ENCODE measurements at regions not wholly inside any gene's neighbourhood (a gene's known extent, or its start where the extent isn't known, plus 50 kb on each side); places are given as distances from the start of the nearest gene placed in this dataset.

DNA sequence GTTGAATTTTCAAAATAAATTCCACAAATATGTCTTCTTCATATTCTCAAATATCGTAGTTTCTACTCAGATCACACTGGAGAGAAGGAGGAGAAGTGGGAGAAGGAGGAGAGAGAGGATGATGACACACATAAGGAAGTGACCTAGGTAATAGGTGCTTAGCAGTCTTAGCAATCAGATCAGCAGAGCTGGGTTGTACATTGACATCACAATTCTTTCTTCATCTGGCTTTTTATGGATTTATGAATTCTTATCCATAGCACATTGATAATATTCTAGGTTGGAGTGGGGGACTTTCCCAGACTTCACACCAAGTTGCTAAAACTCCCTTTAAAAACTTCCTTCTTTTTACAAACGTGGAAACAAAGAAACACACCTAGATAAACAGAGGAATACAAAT, 86.9 kb downstream of the FGF9 start:
- no peak for DNase-seq (ENCODE audit: low read depth)

DNA sequence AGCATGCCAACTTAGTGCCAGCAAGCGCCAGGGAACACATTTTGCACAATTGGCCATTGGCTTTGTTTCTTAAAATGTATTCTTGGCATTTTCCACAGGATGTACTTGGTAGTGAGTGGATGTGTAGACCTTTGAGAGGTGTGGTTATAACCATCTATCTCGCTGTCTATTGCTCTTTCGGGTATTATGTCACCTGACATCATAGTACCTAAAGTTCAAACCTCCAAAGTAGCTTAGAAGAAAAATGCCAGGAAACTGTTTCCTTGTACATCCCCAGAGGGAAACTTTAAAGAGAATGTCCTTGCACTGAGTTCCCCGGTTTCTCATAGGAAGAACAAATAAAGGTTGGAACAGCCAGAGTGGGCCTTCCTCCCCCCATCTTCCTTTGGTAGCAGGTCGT, 87.6 kb downstream of the FGF9 start:
- no peak for DNase-seq (ENCODE audit: low read depth)

DNA sequence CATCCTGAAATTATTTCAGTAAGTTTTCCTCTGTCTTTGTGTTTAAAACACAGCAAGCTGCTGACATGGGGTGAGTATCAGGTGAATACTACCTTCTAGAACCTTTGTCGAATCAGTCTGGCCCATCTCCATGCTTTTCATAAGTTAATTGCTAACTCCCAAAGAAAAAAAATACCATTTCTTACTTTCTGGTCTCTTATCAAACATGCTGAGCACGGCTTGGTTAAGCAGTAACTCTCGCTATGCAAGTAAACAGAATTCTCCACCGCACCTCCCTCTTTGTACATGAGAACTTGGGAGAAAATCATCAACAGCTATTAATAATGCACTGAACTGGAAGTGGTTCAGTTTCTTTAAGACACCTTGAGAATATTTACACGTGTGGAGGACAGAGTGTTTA, 88.6 kb downstream of the FGF9 start:
- DNase-seq (ENCODE audit: low read depth): no peak

DNA sequence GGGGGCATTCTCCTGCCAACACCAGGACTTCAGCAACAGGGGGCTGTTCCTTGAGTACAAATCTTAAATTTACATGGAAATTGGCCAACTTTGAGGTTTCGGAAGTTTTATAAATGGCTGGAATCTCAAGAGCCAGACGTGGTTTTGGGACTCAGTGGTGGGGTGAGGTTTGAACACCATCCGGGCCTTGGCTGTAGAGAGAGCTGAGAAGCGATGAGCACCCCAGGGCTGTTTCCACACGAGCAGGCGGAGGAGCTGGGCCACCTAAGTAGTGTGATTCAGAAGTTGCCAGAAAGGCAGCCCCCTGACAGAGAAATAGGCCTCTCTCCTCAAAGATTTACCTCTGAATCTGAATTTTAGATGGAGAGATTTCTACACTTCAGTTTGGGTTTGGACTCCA, 89.0 kb downstream of the FGF9 start:
- no peak for DNase-seq (ENCODE audit: low read depth)

DNA sequence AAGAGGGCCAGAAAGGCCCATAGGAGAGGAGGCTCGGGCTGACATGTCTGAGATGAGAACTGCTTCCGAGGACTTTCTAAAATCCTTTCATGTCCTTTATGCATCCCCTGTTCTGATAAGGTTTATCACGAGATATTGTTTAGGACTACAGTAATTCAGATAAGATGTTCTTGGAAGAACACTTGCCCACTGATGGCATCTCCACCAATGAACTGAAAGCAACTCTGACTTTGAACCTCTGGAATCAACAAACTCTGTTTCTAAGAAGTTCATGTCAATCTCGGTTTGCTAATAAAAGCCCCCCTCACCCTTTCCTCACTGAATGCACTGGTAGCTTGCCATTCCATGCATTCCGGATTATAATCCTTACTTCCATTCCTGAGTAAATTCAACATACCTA, 90.9 kb downstream of the FGF9 start:
- no peak for DNase-seq (ENCODE audit: low read depth)

DNA sequence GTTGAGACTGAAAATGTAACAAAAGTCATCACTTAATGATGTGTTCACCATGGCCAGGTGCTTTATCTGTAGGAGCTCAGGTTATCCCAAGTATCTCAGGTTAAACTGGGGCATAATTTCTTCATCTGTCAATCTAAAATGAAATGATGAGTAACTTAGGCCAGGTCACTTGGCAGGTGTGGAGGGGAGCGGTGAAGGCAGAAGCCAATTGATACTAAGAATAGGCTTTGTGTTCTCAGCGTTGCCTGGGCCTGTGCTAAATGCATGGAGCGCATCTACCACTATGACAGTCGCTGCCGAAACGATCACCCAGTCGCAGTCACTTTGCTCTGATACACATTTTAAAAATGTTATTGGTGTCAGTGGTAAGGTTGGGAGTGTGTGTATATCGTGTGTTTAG, 91.6 kb downstream of the FGF9 start:
- DNase-seq (ENCODE audit: low read depth): no peak

DNA sequence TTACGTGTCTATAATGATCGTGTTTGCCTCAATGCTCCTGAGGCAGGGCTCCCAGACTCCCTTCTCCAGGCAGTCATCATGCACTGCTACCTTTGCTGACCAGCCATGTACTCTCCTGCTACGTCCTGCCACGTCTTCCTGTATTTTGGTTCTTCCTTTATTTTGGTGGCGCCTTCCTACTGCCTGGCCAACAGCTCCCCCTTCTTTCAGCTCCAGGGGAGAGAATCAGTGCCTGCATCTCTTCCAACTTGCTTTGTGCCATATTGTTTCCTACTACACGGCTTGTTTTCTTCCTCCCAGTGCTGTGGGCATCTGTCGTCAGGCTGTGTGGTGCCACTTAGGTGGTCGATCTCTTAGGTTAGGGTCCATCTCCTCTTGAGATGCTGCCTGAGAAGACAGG, 96.2 kb downstream of the FGF9 start:
- no peak for DNase-seq (ENCODE audit: low read depth)

DNA sequence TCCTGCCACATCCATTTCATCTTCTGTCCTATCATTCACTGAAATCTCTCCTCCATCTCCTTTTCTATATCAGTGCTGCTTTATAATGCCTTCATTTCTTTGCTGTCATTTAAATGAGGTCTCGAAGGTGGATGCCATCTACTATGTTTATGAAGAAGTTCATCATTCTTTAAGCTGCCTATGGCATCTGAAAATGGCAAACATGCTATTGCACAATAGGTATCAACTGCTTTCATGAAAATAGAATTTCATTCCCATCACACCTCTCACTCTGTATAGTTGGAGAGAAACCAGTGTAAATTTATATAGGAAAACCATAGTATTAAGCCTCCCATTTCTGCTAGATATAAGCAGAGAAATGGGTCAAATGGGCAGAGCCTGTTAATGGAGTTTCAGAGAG, 100.2 kb downstream of the FGF9 start:
- DNase-seq (ENCODE audit: low read depth): no peak

DNA sequence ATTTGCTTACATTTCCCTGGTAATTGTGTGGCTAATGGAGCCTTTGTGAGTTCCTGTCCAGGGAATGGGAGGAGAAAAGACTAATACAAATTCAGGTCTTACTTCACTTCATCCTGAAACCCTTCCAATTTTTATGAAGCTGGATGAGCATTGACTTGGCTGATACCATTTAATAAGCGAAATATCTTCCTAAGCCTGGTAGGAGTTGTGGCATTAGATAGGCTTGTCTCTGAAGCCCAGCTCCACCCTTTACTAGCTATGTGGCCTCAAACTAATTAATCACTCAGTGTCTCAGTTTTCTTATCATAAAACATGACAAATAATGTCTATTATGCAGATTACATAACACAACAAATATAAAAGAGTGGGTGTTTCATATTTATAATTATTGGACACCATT, 106.3 kb downstream of the FGF9 start:
- no peak for DNase-seq (ENCODE audit: low read depth)

DNA sequence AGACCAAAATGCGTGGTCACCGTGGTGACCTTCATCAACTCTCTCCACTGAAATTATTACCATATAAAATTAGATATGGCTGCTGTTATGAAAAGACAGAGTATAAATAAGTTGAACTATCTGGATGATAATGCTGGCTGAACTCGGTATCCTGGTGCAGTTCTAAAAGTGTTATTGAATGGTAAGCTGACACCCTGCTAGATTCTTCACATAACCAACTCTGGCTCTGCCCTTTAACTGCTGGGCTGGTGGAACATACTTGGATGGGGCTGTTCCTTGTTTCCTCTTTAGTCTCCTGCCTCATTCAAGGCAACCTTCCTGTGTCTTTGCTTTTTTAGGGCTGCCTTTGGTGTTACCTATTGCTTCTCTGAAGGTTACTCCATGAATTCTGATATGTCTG, 106.9 kb downstream of the FGF9 start:
- DNase-seq (ENCODE audit: low read depth): no peak

DNA sequence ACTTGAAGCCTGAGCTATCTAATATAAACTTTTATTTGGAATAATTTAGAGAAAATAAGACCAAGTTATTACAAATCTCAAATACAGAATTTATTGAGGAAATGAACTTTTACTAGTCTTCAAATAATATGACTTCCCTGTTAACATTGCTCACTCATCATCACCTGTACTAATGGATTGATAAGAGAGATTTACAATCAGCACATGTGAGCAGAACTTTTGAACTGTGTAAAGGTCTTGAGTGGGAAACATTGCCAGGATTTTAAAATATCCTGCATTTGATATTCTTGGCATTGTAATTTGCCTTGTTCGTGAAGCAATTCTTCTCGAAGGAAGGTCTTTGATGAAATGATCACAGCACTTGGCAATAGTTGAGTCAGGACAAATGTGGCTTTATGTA, 111.9 kb downstream of the FGF9 start:
- DNase-seq (ENCODE audit: low read depth): no peak

DNA sequence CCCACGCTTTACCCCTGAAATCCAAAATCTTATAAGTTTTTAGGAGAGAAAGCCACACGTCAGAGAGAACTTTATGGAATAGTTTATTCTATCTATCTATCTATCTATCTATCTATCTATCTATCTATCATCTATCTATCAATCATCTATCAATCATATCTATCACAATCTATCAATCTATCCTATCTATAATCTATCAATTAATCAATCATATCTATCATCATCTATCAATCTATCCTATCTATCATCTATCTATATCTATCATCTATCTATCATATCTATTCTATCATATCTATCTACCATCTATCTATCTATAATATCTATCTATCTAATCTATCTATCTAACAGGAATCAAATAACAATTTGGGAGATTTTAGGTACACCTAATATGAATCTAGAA, 115.1 kb downstream of the FGF9 start:
- DNase-seq (ENCODE audit: low read depth): no peak

DNA sequence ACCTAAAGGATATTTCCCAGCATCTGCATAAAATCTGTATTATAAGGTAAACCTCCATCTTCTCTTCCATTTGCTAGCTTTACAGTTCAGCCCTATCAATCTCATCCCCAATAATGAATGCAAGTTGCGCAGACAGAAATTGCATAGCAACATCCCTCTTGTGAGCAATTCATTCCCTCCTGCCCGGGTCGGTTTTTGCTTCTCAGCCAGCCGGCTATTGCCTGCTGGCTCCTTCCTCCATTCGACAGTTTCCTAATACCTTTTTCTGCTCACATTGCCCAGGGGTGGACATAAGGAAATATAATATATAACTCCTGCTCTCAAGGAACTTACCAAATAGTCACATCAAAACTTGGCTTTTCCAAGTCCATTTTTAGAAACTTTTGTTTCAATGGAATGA, 125.2 kb downstream of the FGF9 start:
- no peak for DNase-seq (ENCODE audit: low read depth)

DNA sequence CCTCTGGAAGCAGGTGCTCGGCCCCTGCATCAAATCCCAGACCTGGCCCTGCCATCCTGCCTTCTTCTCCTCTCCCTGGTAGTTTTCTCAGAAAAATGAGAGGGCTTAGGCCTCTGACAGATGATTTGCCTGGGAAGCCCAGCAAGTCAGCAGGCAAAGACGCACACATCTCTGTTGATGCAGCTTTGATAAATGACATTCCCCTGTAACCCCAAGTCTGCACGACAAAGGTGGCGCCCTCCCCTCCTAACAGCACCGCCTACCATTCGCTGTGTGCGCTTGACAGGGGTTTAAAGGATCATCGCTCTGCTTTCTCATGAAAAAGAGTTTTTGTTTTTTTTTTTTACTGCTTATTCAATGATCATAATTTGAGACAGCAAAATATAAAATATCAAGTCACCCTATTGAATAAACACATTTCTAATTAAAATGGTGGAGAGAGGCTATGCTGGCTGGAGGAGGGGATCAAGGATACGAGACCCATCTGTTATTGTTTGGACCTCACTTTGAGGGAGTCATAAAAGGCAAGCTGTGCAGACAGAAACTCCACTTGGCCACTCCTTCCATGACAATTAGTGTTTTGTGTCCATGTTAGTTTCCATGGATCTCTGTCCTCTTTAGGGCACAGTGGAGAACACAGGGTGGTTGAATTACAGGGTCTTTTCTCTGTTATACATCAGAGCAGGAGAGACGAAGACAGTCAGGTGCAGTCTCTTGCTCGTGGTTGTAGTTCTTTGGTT, 126.1 kb downstream of the FGF9 start:
- DNase-seq (ENCODE audit: low read depth): no peak

DNA sequence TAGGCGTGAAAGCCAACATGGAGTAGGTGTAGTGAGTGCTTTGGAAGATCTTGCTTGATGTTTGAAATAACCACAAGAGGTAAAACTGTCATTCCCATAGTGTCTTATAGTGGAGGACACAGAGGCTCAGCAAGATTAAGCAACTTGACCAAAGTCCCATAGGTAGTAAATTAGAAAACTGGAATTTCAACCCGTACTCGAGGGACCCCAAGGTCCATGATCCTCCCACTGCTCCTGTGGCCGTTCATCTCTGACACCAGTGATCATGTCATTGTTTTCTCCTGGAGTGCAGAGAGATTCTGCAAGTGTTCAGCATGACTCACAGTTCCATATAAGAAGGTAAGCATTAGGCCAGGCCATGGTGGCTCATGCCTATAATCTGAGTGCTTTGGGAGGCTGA, 126.9 kb downstream of the FGF9 start:
- no peak for DNase-seq (ENCODE audit: low read depth)

DNA sequence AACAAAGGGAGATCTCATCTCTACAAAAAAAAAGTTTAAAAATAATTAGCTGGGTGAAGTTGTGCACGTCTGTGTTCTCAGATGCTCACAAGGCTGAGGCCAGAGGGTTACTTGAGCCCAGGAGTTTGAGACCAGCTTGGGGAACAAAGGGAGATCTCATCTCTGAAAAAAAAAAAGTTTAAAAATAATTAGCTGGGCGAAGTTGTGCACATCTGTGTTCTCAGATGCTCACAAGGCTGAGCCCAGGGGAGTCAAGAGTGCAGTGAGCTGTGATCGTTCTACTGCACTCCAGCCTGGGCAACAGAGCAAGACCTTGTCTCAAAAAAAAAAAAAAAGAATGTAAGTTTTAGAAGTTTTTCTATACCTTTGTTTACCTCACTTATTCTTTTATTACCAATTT, 127.3 kb downstream of the FGF9 start:
- no peak for DNase-seq (ENCODE audit: low read depth)

DNA sequence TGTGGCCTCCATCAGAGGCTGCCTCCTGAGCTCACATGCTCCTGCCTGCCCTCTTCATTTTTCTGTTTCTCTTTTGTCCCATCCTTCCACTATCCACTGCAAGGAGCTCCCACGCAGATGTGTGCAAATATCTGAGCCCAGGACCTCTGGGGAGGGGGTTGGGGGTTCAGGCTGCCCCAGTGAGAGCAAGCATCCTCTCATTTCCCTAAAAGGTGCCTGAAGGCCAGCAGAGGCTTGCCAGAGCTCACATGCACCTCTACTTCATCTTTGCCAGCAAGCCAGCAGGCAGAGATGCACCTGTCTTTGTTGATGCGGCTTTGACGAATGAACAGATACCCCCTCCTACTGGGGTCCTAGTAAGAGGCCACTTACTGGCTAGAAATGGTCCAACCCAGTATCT, 128.8 kb downstream of the FGF9 start:
- DNase-seq (ENCODE audit: low read depth): no peak

DNA sequence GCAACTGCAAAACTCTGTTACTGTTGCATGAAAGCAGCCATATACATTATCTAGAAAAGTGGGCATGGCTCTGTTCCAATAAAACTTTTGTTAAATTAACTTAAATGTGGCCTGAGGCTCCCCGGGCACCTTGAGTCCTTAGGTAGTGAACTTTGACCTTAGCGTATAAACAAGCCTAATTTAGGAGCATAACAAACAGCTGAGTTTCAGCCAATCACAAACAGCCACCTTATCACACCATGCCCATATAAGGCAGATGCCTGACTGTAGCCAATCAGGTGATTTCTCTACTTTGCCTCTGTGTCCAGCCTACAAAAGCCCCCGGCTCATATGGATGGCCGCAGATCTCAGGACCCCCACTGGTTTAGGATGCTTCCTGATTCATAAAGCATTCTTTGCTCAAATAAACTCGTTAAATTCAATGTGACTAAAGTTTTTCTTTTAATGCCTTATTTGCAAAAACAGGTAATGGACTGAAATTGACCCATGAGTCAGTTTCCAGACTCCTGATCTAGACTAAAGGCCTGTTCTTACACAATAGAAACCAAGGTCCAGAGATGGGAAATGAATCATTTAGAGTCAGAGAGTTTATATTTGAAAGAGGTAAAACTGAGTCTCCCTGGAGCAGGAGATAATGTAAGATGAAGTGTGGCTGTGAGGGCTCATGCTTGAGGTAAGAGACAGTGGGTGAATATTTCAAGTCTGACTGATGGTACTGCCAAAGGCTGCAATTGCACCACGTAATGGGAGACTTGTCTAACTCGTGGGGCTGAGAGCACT, 130.2 kb downstream of the FGF9 start:
- no peak for DNase-seq (ENCODE audit: low read depth)

DNA sequence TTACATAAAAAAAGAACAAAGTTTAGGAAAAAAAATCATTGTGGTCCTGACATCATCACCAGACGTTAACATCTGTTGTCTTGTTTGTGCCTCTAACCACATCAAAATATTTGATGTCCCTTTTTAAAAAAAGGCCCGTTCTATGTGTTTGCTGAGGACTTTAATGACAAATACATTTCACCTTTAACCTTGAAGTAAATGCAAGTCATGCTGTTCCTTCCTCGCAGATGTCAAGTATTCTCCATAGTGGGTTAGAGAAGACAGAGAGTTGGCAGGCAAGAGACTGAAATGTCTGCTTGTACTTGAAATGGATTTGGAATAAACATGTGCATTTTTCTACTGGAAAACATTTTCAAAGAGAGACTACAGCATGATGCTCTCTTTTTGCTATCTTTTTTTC, 134.9 kb downstream of the FGF9 start:
- DNase-seq (ENCODE audit: low read depth): no peak

DNA sequence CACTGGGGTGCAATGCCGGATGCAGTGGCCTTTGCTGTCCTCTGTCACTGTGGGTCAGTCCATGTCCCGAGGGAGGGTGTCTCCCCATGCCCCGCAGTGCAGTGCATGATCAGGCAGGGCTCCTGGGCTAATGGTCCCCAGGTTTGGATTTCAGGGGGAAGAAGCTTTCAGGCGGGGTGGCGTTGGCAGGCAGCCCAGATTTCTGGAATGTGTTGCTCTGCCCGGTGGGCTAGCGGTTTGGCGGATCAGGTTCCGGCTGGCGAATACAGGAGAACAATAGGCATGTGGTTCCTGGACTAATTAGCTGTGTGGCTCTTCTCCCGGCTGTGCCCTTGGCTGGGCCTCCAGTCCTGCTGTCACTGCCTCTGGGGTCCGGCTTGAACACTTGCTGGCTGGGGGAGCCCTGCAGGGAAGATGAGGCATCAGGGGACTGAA, 141.3 kb downstream of the FGF9 start:
- DNase-seq (ENCODE audit: low read depth): no peak

DNA sequence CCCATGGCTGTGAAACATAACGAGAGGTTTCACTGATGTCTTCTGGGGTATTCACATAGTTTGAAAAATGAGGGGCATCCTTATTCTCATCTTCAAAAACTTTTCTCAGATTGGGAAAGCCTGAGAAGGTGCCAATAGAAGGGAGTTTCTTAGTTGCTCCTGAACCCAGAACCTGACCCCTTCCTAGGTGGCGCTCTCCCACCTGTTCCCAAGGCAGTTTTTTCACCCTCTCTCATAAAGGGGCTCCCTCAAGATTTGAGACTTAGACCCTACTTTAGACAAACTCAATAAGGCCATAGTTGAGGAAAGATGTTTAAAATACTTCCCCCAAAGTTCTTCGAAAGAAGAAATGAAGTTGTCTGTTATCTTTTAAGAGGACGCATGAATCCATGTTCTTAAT, 142.2 kb downstream of the FGF9 start:
- DNase-seq (ENCODE audit: low read depth): no peak

DNA sequence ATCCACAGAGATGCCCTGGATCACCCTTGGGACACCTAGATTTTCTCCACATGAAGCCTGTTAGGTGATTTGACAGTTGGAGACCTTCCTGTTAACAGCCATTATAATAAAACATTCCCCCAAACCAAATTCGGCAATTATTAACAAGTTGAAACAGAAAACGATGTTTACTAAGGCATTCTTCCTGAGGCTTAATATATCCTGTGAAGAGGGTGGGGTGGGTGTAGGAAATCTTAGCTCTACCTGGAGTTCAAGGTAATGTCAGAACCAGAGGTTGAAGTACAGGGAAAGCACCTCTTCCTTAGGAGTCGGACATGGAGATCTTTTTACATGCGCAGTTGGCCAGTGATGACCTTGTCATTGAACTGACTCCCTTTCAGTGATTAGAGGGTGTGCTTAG, 143.0 kb downstream of the FGF9 start:
- no peak for DNase-seq (ENCODE audit: low read depth)

DNA sequence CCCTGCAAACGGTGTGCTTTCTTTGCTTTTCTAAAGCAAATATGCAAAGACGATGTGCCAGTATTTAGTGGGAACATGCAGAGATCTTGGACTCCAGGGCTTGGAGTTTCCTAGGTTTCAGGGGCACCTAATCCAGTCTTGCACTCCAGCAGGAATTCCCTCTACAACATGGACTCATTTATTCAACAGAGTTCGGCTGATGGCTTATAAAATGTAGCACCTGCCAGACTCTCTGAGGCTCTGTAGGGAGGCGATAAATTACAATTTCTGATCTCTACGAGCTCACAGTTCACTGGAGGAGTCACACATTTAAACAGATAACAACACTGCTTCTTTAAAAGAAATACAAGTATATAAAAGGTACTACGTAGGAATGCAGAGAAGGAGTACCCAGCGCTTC, 143.7 kb downstream of the FGF9 start:
- no peak for DNase-seq (ENCODE audit: low read depth)

DNA sequence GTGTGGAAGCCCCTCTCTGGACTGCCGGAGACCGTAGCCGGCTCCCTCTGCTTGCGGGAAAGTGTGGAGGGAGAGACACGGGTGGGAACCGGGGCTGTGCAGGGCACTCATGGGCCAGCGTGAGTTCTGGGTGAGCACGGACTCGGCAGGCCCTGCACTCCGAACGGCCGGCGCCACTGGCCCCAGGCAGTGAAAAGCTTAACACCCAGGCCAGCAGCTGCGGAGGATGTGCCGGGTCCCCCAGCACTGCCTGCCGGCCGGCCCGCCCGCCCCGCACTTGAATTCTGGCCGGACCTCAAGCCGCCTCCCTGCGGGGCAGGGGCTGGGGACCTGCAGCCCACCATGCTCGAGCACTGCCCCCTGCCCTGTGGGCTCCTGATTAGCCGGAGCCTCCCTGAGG, 147.0 kb downstream of the FGF9 start:
- no peak for DNase-seq (ENCODE audit: low read depth)
